SK-N-MC (cell line): ENCODE measurements at regions not wholly inside any gene's neighbourhood (a gene's known extent, or its start where the extent isn't known, plus 50 kb on each side); places are given as distances from the start of the nearest gene placed in this dataset.

Experiments
- EZH2 ChIP-seq: fragments of 200-600 bp; sonication (generic); IDR thresholded peaks from one replicate; pipeline ENCODE4 v1.6.1; 2017; ENCODE audit warnings: antibody characterized with exemption
- FOXP2 ChIP-seq: optimal IDR thresholded peaks from 2 replicates; pipeline ENCODE3; 2011; ENCODE audit warnings: mild to moderate bottlenecking, moderate library complexity; ENCODE audit not compliant: insufficient read depth; ENCODE audit errors: extremely low read length, control extremely low read depth
- POLR2AphosphoS5 ChIP-seq: IDR thresholded peaks from 2 replicates; pipeline ENCODE4 v1.6.1; 2012; ENCODE audit warnings: mild to moderate bottlenecking, low read depth, low read length, borderline replicate concordance

DNA sequence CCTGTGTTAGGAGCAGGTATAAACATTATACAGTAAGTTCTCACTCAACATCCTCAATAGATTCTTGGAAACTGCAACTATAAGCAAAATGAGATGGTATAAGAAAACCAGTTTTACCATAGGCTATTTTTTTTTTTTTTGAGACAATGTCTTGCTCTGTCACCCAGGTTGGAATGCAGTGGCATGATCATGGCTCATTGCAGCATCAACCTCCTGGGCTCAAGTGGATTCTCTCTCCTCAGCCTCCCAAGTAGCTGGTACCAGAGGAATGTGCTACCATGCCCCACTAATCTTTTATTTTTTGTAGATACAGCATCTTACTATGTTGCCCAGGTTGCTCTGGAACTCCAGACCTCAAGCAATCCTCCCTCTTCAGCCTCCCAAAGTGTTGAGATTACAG lies 50.1 kb upstream of the ADRB2 start:
- TF ChIP-seq POLR2AphosphoS5 (no peak), EZH2 (no peak), FOXP2 (no peak)
